ENCODE measurements at regions not wholly inside any gene's neighbourhood (a gene's known extent, or its start where the extent isn't known, plus 50 kb on each side); places are given as distances from the start of the nearest gene placed in this dataset.
"Not testable (repeated sequence)": the region's sequence is repeated elsewhere in the genome, so short reads cannot be mapped to it uniquely, and the experiment has no call there.

- Histone ChIP-seq H3K79me2 (replicated peaks; ENCODE audit: insufficient read depth, low read length) (no peaks in the 10 kb centered on the region), H4K20me1 (ENCODE audit: insufficient read depth) (no peaks in the 10 kb centered on the region), H3K9me3 (ENCODE audit: low read length) (no peaks in the 10 kb centered on the region), H3K9me2 (ENCODE audit: insufficient read depth, low read length) (no peaks in the 10 kb centered on the region), H3K27me3 (ENCODE audit: insufficient read depth, low read depth, low read length) (no peaks in the 10 kb centered on the region), H3K4me3 (ENCODE audit: low read length) (no peak overlapping the region), H3K27ac (ENCODE audit: low read length) (no peak overlapping the region), H2AFZ (ENCODE audit: low read depth, low read length) (no peak overlapping the region), H3K9ac (ENCODE audit: low read length) (no peak overlapping the region), H3K36me3 (ENCODE audit: insufficient read depth, low read length) (no peaks in the 10 kb centered on the region), H3K4me2 (ENCODE audit: low read length) (no peak overlapping the region), H3F3A (ENCODE audit: insufficient read depth, low read length, poor library complexity, severe bottlenecking) (no peaks in the 10 kb centered on the region)
- TF ChIP-seq SMC3 (conservative IDR thresholded peaks at IDR 0.05; ENCODE audit: poor library complexity) (no peak), TAF1 (IDR thresholded peaks at IDR 0.05; ENCODE audit: low read depth) (no peak), EZH2 (IDR thresholded peaks at IDR 0.05; ENCODE audit: borderline replicate concordance, insufficient read depth, low read length, poor library complexity, severe bottlenecking) (no peak), POLR2AphosphoS5 (IDR thresholded peaks at IDR 0.05) (no peak)
These were observed 967.5 kb downstream of the NR2F1-AS1 start for GRCh38 chr5:92613546-92613945.

- H3F3A ChIP-seq (ENCODE audit: insufficient read depth, low read length, poor library complexity, severe bottlenecking); H3K79me2 ChIP-seq (replicated peaks; ENCODE audit: insufficient read depth, low read length); H3K27me3 ChIP-seq (ENCODE audit: insufficient read depth, low read depth, low read length): not testable (repeated sequence)
These were observed 970.6 kb downstream of the NR2F1-AS1 start for GRCh38 chr5:92610435-92610834.

GRCh38 chr5:92605591-92605990 lies 975.4 kb downstream of the NR2F1-AS1 start:
- Histone ChIP-seq H3K9me3 (ENCODE audit: low read length) (no peaks in the 10 kb centered on the region), H3K9me2 (ENCODE audit: insufficient read depth, low read length) (no peaks in the 10 kb centered on the region), H3F3A (ENCODE audit: insufficient read depth, low read length, poor library complexity, severe bottlenecking) (no peaks in the 10 kb centered on the region), H3K79me2 (replicated peaks; ENCODE audit: insufficient read depth, low read length) (no peaks in the 10 kb centered on the region), H3K9ac (ENCODE audit: low read length) (no peak overlapping the region), H3K27me3 (ENCODE audit: insufficient read depth, low read depth, low read length) (no peaks in the 10 kb centered on the region), H3K27ac (ENCODE audit: low read length) (no peak overlapping the region), H2AFZ (ENCODE audit: low read depth, low read length) (no peak overlapping the region), H4K20me1 (ENCODE audit: insufficient read depth) (no peaks in the 10 kb centered on the region), H3K4me2 (ENCODE audit: low read length) (no peak overlapping the region), H3K36me3 (ENCODE audit: insufficient read depth, low read length) (no peaks in the 10 kb centered on the region), H3K4me3 (ENCODE audit: low read length) (no peak overlapping the region)
- TF ChIP-seq REST (IDR thresholded peaks at IDR 0.05; ENCODE audit: borderline replicate concordance) (no peak), POLR2AphosphoS5 (IDR thresholded peaks at IDR 0.05) (no peak), EZH2 (IDR thresholded peaks at IDR 0.05; ENCODE audit: borderline replicate concordance, insufficient read depth, low read length, poor library complexity, severe bottlenecking) (no peak), CTCF (IDR thresholded peaks at IDR 0.05; ENCODE audit: poor library complexity, severe bottlenecking) (no peak), RAD21 (conservative IDR thresholded peaks at IDR 0.05) (no peak), EP300 (conservative IDR thresholded peaks at IDR 0.05; ENCODE audit: poor library complexity, severe bottlenecking) (no peak), TAF1 (IDR thresholded peaks at IDR 0.05; ENCODE audit: low read depth) (no peak), MXI1 (conservative IDR thresholded peaks at IDR 0.05; ENCODE audit: poor library complexity, severe bottlenecking) (no peak), SMC3 (conservative IDR thresholded peaks at IDR 0.05; ENCODE audit: poor library complexity) (no peak)

More at GRCh38 chr5:92610435-92610834, 970.6 kb downstream of the NR2F1-AS1 start:
- H3K9ac ChIP-seq (ENCODE audit: low read length); H3K4me2 ChIP-seq (ENCODE audit: low read length); H3K36me3 ChIP-seq (ENCODE audit: insufficient read depth, low read length); H3K9me3 ChIP-seq (ENCODE audit: low read length); H3K9me2 ChIP-seq (ENCODE audit: insufficient read depth, low read length); H4K20me1 ChIP-seq (ENCODE audit: insufficient read depth); H3K4me3 ChIP-seq (ENCODE audit: low read length); H3K27ac ChIP-seq (ENCODE audit: low read length); H2AFZ ChIP-seq (ENCODE audit: low read depth, low read length): not testable (repeated sequence)
